HG03045 (cell line): ENCODE measurements at regions not wholly inside any gene's neighbourhood (a gene's known extent, or its start where the extent isn't known, plus 50 kb on each side); places are given as distances from the start of the nearest gene placed in this dataset.
"Not testable (repeated sequence)": the region's sequence is repeated elsewhere in the genome, so short reads cannot be mapped to it uniquely, and the experiment has no call there.

Experiments used
- ATAC-seq: cut with Tn5 transposase; IDR thresholded peaks from one replicate; pipeline ENCODE4 v1.9.1; 2021; ENCODE audit warnings: mild to moderate bottlenecking, moderate library complexity; ENCODE audit not compliant: unreplicated experiment

DNA sequence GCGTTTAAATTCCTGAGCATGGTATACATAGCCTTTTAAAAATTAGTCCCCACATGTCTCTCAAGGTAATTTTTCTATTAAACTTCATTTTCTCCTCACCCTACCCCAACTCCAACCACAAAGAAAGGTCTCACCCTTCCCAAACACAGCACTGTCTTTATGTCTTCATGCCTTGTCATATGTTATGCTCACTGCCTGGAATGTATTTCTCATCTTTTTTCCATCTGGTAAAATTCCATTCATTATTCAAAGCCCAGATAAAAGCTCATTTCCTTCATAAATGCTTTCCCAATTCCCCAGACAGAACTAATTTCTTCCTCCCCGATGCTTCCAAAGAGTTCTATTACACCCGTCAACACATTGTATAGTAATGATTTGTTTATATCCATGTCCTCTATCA, 302.0 kb downstream of the ALDH8A1 start:
- ATAC-seq: no peak

DNA sequence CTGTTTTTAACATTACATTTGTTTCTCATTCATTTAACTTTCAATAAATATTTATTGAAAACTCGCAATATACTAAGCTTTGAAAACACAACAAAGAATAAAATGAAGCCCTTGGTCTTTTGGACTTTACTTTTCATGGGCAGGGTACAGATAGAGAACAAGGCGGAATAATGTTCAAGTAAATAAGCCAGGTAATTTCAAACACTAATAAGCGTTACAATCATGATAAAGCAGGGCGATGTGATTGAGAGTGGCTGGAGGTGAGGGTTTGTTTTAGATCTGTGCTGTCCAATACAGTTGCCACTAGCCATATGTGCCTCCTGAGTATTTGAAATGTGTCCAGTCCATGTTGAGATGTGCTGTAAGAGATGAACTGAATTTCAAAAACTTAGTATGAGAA, 307.1 kb downstream of the ALDH8A1 start:
- no peak for ATAC-seq

DNA sequence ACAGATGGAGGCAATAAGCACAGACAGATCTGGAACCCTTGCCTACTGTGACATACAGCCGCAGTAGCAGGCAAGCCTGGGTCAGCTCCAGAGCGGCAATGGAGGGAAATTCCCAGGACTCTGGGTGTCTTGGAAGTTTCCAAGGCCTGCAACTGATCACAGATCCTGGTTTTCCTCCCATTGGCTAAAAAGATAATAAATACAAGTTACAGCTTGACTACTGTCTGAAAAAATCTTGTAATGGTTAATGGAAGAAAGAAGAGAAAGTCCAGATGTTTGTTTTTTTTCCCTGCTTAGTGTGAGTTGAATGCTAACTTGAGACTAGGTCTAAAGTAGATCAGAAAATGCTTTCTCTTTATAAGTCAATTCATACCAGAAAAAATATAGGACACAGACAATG, 307.6 kb downstream of the ALDH8A1 start:
- no peak for ATAC-seq

DNA sequence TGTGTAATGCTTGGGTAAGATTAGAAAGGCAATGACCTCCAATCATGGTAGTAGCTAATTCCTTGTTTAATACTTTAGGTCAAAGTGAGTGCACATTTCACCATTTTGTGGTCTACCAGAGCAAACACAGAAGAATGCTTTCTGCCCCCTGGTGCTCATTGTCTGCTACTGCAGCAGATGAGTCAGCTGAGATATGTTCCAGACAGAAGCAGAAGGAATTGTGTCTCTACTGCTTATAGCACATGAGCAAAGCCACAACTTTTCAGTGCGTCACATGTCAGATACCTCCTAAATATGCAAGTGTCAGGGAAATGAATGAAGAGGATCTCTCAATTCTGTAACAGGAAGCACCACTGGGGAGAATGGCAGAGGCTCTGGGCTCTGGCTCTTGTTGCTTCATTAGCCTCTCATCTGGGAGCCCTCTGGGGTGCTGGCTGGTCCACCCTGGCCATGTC, 308.9 kb downstream of the ALDH8A1 start:
- peak; percentile 76 for ATAC-seq

DNA sequence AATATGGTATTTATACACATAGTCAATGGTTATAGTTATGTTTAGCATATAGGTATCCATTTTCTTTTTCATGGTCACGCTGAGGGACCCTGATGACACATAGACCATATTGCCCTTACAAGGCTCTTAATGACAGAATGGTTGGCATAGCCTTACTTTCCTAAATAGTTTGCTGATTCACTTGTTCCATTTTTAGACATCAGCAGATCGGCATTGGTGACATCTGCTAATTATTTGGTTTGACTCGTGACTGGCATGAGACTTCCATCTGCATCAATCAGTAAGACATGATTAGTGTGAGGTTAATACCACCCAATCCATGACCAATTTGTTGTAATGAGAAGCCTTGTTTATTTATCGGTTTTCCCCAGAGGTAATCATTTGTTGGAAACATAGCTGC, 309.7 kb downstream of the ALDH8A1 start:
- ATAC-seq: no peak

DNA sequence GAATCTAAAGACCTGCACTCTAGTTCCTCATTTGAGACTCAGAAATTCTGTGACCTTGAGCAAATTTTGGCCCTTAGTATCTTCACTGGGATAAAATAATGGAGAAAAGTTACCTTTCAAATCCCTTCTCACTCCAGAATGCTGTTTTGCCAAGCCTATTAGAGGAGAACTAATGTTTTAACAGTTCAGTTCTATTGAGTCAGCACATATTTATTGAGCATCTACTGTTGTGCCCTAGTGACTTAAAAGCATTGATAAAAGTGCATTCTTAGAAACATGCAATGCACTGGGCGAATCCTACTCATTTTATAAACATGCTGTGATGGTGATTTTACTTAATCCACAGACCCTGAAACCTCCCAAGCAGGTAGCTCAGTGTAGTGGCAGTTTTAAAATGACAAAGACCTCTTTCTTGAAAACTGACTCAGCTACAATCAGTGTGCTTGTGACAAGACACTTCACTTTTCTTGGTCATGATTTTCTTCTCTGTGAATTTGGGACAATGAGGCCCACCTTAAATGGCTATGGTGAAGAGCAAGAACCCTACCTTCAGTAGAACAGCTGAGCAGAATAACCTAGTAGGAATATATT, 312.0 kb downstream of the ALDH8A1 start:
- ATAC-seq: no peak

DNA sequence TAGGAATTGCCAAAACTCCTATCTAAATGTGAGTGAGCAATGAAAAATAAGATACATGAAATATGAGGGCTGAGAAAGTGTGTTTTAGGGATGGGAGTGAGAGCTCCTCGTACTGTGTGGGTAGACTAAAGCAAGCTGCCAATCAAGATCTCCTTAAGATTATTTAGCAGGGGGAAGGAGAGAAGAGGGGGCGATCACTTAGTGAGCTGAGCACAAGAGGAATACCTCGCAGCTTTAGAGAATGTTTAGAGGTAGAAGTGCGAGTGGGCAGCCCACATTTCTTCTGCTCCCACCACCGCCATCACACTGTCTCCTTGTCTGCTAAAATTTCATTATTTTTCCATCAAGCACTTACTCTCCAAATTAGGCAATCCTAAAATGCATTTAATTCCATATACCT, 312.6 kb downstream of the ALDH8A1 start:
- ATAC-seq: no peak

DNA sequence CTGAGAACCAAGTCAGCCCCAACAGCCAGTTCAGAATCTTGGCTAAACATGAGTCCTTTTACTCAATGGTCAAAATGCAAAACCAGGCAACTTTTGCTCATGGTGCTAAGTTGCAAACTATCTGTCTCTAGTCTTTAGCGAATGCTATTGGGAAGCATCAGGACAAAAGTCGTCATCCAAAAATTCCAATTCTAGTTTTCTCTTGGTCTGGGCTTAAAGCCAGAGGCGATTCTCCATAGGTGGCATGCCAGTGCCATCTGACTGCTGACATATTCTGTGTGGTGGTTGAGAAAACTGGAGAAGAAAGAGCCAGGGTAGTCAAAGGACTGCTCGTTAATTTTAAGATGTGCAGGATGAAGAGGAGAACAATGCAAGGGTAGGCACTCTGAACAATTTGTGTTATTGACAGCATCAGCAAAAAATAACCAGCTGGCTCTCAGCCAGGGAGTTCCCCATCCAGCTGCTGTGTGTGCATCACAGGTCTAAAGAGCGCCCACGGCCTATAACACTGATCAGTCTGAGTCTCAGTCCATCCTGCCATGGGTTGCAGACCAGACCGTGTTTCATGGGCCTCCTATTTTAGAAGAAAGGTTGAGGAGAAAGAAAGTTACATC, 313.6 kb downstream of the ALDH8A1 start:
- ATAC-seq: peak; percentile 63

DNA sequence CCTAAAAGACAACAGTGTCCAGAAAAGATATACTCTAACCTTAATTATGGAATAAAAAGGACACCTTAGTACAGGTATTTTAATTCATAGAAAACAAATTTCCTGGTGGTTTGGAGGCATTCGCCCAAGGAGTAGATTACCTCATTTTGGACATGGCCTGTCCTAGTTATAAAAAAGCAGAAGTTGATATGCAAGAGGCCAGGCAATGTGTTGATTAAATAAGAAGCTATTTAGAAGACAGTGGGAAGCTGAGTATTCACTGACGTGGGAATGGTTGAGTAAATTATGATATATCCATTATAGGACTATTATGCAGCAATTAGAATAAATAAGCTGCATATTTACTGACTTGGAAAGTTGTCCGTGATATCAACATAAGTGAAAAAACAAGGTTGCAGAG, 314.9 kb downstream of the ALDH8A1 start:
- no peak for ATAC-seq

DNA sequence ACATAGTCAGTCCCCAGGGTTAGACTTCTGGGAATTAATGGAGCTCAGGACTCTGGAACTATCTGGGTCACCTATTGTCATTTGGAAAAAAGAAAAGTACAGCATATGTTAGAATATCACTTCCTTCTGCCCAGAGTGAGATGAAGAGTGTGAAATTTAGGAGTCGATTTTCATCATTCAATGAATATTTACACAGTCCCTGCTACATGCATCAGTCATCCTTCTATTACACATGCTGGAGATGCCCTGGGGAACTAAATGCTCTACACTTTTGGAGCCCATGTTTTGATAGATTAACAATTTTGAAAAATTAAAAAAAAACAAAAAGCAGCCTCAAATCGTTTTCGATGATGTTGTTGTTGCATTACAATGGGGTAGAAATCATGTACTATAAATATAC, 315.4 kb downstream of the ALDH8A1 start:
- ATAC-seq: no peak

DNA sequence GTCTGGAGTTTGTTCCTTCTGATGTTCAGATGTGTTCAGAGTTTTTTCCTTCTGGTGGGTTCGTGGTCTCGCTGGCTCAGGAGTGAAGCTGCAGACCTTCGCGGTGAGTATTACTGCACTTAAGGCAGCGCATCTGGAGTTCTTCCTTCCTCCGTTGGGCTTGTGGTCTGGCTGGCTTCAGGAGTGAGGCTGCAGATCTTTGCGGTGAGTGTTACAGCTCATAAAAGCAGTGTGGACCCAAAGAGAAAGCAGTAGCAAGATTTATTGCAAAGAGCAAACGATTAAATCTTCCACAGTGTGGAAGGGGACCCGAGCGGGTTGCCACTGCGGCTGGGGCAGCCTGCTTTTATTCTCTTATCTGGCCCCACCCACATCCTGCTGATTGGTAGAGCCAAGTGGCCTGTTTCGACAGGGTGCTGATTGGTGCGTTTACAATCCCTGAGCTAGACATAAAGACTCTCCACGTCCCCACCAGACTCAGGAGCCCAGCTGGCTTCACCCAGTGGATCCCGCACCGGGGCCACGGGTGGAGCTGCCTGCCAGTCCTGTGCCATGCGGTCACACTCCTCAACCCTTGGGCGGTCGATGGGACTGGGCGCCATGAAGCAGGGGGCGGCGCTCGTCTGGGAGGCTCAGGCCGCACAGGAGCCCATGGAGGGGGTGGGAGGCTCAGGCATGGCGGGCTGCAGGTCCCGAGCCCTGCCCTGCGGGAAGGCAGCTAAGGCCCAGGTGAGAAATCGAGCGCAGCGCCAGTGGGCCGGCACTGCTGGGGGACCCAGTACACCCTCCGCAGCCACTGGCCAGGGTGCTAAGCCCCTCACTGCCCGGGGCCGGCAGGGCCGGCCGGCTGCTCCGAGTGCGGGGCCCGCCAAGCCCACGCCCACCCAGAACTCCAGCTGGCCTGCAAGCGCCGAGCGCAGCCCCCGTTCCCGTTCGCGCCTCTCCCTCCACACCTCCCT, 315.3 kb upstream of the SGK1 start:
- not testable (repeated sequence) for ATAC-seq

DNA sequence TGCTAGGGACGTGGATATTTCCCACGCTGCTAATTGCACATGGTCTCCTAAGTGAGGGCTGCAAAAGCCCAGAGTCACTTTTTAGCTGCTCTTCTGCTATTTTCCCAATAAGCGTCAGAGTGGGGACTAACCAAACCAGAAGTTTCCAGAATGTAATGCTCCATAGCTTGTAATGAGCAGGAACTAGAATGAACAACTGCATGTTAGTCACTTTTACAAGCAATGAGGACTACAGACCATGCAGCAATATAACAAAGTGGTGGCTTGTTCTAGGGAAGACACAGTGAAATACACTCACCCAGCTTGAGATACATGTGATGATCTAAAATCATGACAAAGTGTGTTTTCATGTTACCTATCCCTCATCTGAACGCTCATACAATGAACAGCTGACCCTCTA, 314.1 kb upstream of the SGK1 start:
- ATAC-seq: no peak

DNA sequence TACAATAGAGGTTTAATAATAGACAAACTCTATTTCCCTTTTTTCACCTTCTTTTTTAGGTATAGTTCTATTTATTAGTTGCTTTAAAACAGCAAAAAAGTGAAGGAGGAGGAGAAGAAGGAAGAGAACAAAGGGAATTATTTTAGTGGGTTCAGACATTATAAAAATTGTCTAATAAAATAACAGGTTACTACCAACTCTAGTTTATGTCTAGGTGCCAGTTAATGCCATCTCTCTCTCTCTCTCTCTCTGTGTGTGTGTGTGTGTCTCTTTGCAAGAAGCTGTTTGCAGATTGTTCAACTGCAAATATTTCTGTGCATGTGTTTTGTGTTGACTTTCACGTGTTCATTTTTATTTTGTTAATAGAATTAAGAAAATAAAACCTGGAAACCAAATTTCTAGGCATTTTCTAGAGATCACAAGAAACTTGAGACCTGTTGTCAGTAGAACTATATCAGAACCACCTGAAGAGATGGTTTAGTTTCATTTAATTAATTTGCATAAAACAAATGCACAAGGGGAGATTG, 313.5 kb upstream of the SGK1 start:
- no peak for ATAC-seq

DNA sequence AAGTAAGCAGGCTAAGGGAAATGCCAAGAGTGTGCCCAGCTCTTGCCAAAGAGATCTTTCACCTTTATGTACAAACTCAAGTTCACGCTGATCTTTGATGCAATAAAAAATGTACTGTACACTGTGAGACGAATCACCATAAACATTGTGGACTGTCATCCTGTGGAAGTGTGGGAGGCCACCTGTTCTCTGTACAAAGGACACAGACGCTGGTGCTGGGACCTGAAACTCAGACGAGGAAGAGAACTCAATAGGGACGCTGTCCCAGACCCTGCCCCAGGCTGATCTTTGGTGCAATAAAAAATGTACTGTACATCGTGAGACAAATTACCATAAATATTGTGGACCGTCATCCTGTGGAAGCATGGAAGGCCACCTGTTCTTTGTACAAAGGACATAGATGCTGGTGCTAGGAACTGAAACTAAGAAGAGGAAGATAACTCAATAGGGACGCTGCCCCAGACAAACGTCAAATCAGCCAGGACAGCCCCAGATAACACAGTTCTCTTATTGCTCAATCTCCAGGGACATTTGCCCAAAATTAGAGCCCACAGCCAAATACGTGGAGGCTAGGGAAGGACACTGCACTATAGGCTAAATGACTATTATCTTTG, 312.7 kb upstream of the SGK1 start:
- no peak for ATAC-seq

DNA sequence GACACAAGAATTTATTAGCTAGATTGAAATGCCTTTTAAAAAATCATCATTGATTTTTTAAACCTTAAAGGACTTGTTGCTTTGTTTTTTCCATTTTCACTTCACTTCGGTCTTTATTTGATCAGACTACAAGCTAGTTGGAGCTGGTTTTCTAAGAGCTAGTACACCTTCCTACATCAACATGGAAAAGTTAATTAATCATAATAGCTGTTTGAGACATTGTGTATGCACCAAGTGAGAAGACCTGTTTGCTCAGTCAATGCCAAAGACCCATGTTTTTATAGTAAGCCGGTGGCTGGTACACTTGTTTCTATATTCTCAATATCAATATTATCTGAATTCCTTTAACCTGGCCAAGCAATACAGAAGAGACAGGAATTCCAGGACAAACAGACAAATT, 310.2 kb upstream of the SGK1 start:
- no peak for ATAC-seq

DNA sequence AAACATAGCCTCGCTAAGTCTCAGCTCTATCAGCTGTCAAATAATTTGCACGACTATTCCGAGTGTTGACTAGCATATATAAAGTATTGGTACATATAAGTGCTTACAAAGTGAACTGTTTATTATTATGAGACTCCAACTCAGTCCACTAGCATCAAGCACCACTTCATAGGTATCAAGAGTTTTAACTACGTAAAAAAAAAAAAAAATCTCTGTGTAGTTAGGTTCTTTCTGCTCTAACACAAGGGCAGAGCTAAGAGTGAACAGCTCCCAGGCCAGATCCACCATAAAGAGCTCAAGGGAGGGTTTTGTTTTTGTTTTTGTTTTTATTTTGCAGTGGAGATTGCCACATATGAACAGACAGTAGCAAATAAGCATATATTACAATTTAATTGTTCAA, 309.8 kb upstream of the SGK1 start:
- no peak for ATAC-seq

DNA sequence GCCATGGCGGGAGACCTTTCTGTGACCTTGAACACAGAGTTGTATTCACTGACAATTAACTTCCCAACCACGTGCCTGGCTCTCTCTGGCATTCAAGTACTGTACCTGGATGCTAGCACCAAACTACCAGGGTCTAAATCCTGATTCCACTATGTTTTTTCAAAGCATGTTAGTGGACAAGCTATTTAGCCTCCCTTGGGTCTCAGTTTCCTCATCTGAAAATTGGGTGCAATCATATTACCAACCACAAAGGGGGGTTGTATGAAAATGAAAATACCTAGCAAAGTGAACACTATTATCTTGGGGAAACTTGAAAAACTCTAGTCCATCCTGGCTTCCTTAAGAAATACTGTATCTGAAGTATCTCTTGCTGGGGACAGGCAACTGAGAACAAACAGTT, 308.7 kb upstream of the SGK1 start:
- no peak for ATAC-seq

DNA sequence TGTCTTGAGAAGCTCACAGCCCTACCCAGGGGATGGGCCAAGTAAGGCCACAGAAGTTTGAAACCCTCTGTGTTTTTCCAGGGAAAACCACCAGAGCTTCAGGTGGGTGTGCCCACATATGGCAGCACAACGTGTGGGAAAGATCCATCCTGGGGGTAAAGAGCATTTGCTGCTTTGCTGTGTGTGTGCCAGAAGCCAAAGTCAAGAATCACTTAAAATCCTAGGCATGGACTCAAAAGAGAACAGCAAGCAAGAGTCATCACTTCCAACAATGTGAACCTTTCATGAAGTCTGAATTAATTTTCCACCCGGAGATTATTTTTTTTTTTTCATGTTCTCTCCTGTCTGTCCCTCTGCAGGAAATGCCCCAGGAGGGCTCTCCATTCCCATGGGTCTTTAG, 308.2 kb upstream of the SGK1 start:
- ATAC-seq: no peak

DNA sequence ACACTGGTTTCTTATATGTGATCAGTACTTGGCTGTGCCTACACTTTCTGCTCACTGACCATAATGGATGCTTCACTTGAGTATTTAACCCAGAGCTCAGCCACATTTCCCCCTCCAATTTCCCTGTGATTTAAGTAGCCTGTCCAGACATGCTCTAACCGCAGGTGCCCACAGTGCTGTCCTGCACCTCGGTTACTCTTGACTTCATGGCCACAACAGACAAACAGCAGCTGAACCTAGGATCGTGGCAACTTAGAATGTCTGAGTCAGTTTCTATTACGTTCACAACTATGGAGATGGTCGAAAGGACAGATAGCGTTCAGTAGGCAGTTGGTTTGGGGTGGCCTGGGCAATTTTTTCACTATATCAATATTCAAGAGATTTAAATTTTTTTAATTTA, 306.9 kb upstream of the SGK1 start:
- no peak for ATAC-seq

DNA sequence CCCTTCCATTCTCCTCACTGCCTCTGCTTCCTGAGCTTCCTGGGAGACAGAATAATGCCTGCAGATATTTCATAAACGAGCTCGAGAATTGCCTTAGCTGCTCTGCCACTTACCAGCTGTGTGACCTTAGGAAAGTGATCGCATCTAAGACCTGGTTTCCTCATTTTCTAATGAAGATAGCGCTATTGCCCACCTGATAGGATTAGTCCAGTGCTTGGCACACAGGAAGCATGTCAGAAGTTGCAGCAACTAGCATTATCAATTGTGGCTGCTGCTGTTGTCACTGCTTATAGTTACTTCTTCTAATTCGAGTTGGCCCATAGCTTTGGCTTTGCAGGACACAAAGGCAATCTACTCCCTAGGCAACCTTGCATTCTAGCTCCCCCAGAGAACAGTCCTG, 305.5 kb upstream of the SGK1 start:
- ATAC-seq: no peak
